GM23248 (cell line): ENCODE measurements at regions not wholly inside any gene's neighbourhood (a gene's known extent, or its start where the extent isn't known, plus 50 kb on each side); places are given as distances from the start of the nearest gene placed in this dataset.

ENCODE experiments used
- EZH2 ChIP-seq: fragments of 200-600 bp; sonication (generic); IDR thresholded peaks from 2 replicates; pipeline ENCODE4 v1.6.1; 2018; ENCODE audit warnings: antibody characterized with exemption, mild to moderate bottlenecking; ENCODE audit not compliant: insufficient read depth, poor library complexity, severe bottlenecking
- EZH2phosphoT487 ChIP-seq: fragments of 200-600 bp; sonication (generic); IDR thresholded peaks from 2 replicates; pipeline ENCODE4 v1.6.1; 2018; ENCODE audit warnings: antibody characterized with exemption, moderate library complexity, mild to moderate bottlenecking, low read depth; ENCODE audit not compliant: insufficient read depth

- TF ChIP-seq EZH2phosphoT487 (no peak), EZH2 (no peak)
Measured at GRCh38 chr6:122904166-122904565, 91.9 kb upstream of the CLVS2 start.
